NCI-H2171 (cell line): ENCODE measurements at regions not wholly inside any gene's neighbourhood (a gene's known extent, or its start where the extent isn't known, plus 50 kb on each side); places are given as distances from the start of the nearest gene placed in this dataset.

Experiments used
- DNase-seq: peaks from one replicate; lab custom pipeline; 2025; lab: John Stamatoyannopoulos, UW

DNA sequence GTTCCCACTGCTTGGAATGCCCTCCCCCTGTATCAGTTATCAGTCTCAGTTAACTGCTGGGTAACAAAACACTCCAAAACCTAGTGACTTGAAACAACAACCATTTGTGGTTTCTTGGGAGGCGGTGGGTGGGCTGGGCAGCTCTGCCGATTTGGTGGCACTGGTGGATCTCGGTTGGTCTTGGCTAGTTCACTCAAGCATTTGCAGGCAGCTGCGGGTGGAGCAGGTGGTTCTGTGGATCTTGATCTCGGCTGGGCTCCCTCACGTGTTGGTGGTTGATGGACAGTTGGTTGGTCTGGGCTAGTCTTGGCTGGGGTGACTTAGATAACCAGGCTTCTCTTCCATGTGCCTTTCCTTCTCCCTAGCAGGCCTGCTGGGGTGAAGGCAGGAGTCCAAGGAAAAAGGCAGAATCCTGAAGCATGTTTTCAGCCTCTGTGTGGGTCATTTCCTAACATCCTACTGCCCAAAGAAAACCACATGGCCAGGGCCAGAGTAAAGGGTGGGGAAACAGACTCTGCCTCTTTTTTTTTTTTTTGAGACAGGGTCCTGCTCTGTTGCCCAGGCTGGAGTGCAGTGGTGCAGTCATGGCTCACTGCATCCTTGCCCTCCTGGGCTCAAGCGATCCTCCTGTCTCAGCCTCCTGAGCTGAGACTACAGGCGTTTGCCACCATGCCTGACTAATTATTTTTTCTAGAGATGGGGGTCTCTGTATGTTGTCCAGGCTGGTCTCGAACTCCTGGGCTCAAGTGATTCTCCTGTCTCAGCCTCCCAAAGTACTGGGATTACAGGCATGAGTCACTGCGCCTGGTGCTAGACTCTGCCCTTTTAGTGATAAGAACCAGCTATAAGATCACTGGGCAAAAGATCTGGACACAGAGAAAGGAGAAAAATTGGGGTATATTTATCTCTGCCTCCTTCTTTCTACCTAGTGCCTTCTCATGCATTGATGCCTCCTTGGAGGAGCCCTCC lies 183.7 kb downstream of the RGS3 start:
- DNase-seq = no peak

- no peak for DNase-seq
These were observed 184.5 kb downstream of the RGS3 start for GRCh38 chr9:113648048-113648447.

GRCh38 chr9:113648586-113648985 lies 185.1 kb downstream of the RGS3 start:
- DNase-seq = no peak

DNA sequence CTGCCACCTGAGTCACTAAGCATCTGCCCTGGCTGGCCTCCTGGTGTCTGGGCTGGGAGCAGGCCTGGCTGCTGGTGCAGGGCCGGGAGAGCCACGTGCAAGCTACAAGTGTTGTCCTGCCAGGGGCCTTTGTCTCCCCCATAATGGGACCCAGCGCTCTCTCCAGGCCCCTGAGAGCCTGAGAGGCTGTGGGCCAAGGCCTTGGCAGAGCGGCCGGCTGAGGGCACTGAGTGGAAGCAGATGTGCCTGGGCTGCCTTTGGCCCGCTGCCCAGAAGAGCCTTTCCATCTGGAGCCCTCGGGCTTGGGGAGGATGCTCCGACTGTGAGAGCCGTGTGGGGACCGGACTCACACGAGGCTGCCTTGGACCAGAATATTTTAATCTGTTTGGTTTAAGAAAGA lies 185.5 kb downstream of the RGS3 start:
- DNase-seq = peak; percentile 74

GRCh38 chr9:113649855-113650206 lies 186.3 kb downstream of the RGS3 start:
- no peak for DNase-seq

- no peak for DNase-seq
These were observed 186.9 kb downstream of the RGS3 start for GRCh38 chr9:113650207-113651131.

GRCh38 chr9:113651896-113652295 lies 188.4 kb downstream of the RGS3 start:
- DNase-seq = no peak

GRCh38 chr9:113652355-113653152 lies 189.0 kb downstream of the RGS3 start:
- no peak for DNase-seq

DNA sequence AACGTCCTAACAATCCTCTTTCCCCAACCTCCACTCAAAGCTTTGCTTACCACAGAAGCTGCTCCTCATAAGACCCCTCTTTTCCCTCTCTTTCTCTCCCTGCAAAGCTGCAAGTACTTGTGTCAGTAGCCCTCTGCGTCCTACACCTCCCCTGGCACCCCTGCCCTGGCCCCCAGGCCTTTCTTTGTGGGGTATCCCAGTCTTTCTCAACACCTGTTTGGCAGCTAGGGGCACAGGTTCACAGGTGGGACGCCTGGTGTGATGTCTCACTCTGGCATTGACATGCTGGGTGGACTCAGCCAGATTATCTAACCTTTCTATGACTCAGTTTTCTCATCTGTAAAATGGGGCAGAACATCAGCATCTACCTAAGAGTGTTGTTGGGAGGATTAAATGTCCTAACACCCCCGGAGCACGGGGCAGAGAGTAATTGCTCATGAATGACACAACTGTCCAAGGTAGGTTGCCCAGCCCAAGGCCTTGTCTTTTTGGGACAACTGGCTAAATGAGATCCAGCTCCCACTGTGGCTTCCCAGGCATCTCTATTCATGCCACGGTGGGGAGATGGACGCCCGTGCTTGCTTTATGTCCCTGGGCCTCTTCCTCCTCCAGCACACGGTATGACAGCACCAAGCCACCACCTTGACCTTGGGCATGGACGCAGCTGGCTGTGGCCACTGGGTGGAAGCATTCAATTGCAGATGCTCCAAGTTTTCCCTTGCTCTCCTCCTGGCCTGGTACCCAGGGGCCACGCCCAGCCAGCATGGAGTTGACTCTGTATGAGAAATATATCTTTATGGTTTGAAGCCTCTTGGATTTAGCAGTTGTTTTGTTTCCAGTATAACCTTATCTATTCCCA lies 190.4 kb downstream of the RGS3 start:
- no peak for DNase-seq

- DNase-seq = no peak
These were observed 191.3 kb downstream of the RGS3 start for GRCh38 chr9:113654605-113655428.

DNA sequence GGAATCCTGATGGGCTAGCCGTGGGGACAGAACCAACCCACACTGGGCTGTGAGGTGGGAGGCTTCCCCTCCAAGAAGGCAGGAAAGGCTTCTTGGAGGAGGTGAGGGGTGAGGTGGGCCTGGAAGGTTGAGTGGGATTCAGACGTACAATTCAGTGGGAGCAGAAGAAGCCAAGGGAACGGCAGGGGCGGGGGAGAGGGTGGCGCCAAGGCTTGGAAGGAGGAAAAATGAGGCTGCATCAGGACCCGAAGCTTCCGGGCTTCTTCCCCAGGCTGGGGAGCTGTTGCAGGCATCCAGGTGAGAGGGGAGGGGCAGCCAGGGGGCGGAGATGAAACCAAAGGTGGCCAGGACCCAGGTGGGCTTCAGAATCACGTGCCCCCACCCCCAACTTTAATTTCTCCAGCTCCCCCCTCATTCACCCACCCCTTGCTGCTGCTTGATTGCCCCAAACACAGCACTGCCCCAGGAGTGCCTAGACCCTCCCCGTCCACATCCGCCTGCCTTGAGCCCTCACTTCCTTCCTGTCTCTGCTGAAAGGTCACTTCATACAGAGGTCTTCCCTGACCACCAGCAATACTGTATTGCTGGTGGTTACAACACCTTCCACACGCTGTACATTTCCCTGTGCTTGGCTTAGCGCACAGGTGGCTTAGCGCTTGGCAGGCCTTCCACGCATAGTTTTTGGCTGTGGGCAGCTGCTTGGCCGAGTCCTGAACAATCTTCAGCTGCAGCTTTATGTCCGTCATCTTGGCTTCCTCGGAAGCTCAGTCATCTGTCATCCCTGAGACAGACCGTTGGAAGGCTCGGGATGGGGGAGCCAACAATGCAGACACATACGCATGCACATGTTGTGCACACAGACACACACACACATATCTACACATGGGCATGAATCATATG lies 193.5 kb downstream of the RGS3 start:
- no peak for DNase-seq

GRCh38 chr9:113657765-113658544 lies 194.4 kb downstream of the RGS3 start:
- DNase-seq = peak; percentile 45

- DNase-seq = no peak
These were observed 195.0 kb downstream of the RGS3 start for GRCh38 chr9:113658545-113658895.

DNA sequence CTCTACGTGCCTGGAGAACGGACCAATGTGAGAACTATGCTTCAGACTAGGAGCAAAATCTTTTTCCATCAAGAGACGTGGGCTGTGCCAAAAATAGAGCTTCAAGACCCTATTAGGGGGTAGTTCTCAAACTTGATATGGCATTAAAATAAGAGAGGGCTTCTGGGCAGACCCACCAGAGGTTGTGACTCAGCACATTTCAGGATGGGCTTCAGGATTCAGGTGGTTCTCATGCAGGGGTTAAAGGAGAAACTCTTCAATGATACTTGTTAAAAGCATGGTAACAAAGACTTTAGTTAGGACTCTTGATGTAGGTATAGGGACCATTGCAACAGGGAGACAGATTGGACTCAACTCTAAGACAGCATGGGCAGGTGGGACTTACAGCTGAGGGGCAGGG lies 195.5 kb downstream of the RGS3 start:
- DNase-seq = no peak

GRCh38 chr9:113659740-113660139 lies 196.2 kb downstream of the RGS3 start:
- no peak for DNase-seq

GRCh38 chr9:113660196-113660595 lies 196.7 kb downstream of the RGS3 start:
- DNase-seq = no peak

GRCh38 chr9:113661074-113661473 lies 197.5 kb downstream of the RGS3 start:
- no peak for DNase-seq

GRCh38 chr9:113664181-113664875 lies 200.8 kb downstream of the RGS3 start:
- DNase-seq = no peak
